ENCODE measurements at regions not wholly inside any gene's neighbourhood (a gene's known extent, or its start where the extent isn't known, plus 50 kb on each side); places are given as distances from the start of the nearest gene placed in this dataset.

GRCh38 chr1:5304702-5305101, 650.3 kb downstream of the AJAP1 start:
- H3K4me3 ChIP-seq (ENCODE audit: low read depth, low read length): no peak overlapping the region
- no peak for DNase-seq (ENCODE audit: low read depth)
- TF ChIP-seq CTCF (conservative IDR thresholded peaks at IDR 0.05; ENCODE audit: low read depth, low read length): no peak

GRCh38 chr1:5298376-5298775, 644.0 kb downstream of the AJAP1 start:
- H3K4me3 ChIP-seq (ENCODE audit: low read depth, low read length): no peak overlapping the region
- no peak for TF ChIP-seq CTCF (conservative IDR thresholded peaks at IDR 0.05; ENCODE audit: low read depth, low read length)
- no peak for DNase-seq (ENCODE audit: low read depth)

GRCh38 chr1:5297886-5298239, 643.5 kb downstream of the AJAP1 start:
- TF ChIP-seq CTCF (conservative IDR thresholded peaks at IDR 0.05; ENCODE audit: low read depth, low read length): no peak
- DNase-seq (ENCODE audit: low read depth): no peak

GRCh38 chr1:5297180-5297885, 642.9 kb downstream of the AJAP1 start:
- no peak overlapping the region for H3K4me3 ChIP-seq (ENCODE audit: low read depth, low read length)
- TF ChIP-seq CTCF (conservative IDR thresholded peaks at IDR 0.05; ENCODE audit: low read depth, low read length): no peak
- DNase-seq (ENCODE audit: low read depth): no peak

More at GRCh38 chr1:5297886-5298239, 643.5 kb downstream of the AJAP1 start:
- H3K4me3 ChIP-seq (ENCODE audit: low read depth, low read length): no peak overlapping the region

- DNase-seq (ENCODE audit: low read depth): no peak
- TF ChIP-seq CTCF (conservative IDR thresholded peaks at IDR 0.05; ENCODE audit: low read depth, low read length): no peak
- H3K4me3 ChIP-seq (ENCODE audit: low read depth, low read length): no peak overlapping the region
Observed at GRCh38 chr1:5296557-5297179, 642.3 kb downstream of the AJAP1 start.

- DNase-seq (ENCODE audit: low read depth): no peak
- H3K4me3 ChIP-seq (ENCODE audit: low read depth, low read length): no peak overlapping the region
- no peak for TF ChIP-seq CTCF (conservative IDR thresholded peaks at IDR 0.05; ENCODE audit: low read depth, low read length)
Observed at GRCh38 chr1:5296095-5296494, 641.7 kb downstream of the AJAP1 start.

GRCh38 chr1:5291889-5292288, 637.5 kb downstream of the AJAP1 start:
- no peak overlapping the region for H3K4me3 ChIP-seq (ENCODE audit: low read depth, low read length)
- DNase-seq (ENCODE audit: low read depth): no peak
- TF ChIP-seq CTCF (conservative IDR thresholded peaks at IDR 0.05; ENCODE audit: low read depth, low read length): no peak
